Neuronal stem cell (in vitro differentiated cells): ENCODE measurements at regions not wholly inside any gene's neighbourhood (a gene's known extent, or its start where the extent isn't known, plus 50 kb on each side); places are given as distances from the start of the nearest gene placed in this dataset.
A peak's percentile ranks its signal among the peaks of the same experiment; 100 is the strongest.

Experiments used
- DNase-seq: peaks from one replicate; pipeline ENCODE4 v3.0.0-alpha.2; 2013; ENCODE audit warnings: low spot score
- H2AFZ ChIP-seq: one replicate; pipeline ENCODE4 v1.6.1; 2013; ENCODE audit warnings: mild to moderate bottlenecking, low read length, inconsistent platforms
- H2AK5ac ChIP-seq: 2 replicates; pipeline ENCODE4 v1.6.1; 2013; ENCODE audit warnings: low read depth, mild to moderate bottlenecking, inconsistent platforms, low read length, moderate library complexity, mixed read lengths
- H2BK120ac ChIP-seq: 2 replicates; pipeline ENCODE4 v1.6.1; 2013; ENCODE audit warnings: low read depth, mild to moderate bottlenecking, inconsistent platforms, low read length, moderate library complexity, mixed read lengths
- H2BK12ac ChIP-seq: one replicate; pipeline ENCODE4 v1.6.1; 2013; ENCODE audit warnings: low read length, inconsistent platforms
- H2BK15ac ChIP-seq: 2 replicates; pipeline ENCODE4 v1.6.1; 2013; ENCODE audit warnings: mild to moderate bottlenecking, low read length, inconsistent platforms, mixed read lengths
- H2BK5ac ChIP-seq: one replicate; pipeline ENCODE4 v1.6.1; 2013; ENCODE audit warnings: inconsistent platforms, mild to moderate bottlenecking, low read length, moderate library complexity
- H3K14ac ChIP-seq: one replicate; pipeline ENCODE4 v1.6.1; 2013; ENCODE audit warnings: low read length, inconsistent platforms
- H3K18ac ChIP-seq: 2 replicates; pipeline ENCODE4 v1.6.1; 2013; ENCODE audit warnings: low read length, inconsistent platforms
- H3K23ac ChIP-seq: 2 replicates; pipeline ENCODE4 v1.6.1; 2013; ENCODE audit warnings: low read depth, mild to moderate bottlenecking, mixed read lengths, low read length, inconsistent platforms; ENCODE audit not compliant: poor library complexity
- H3K27ac ChIP-seq: replicated peaks from 3 replicates; pipeline ENCODE4 v1.5.1; 2013; ENCODE audit warnings: low read length, inconsistent platforms
- H3K27me3 ChIP-seq, 3 experiments: 2 replicates each; pipeline ENCODE4 v1.6.1; 2013; ENCODE audit warnings: low read length in 3 of 3, mild to moderate bottlenecking in 2 of 3, inconsistent platforms in 1 of 3, low read depth in 1 of 3, mixed read lengths in 1 of 3, moderate library complexity in 1 of 3; ENCODE audit not compliant: control insufficient read depth in 3 of 3, insufficient read depth in 3 of 3
- H3K36me3 ChIP-seq, 2 donors: replicated peaks in 1 of 2; 2 replicates each; pipeline ENCODE4 v1.6.1; 2013; ENCODE audit warnings: low read length in 2 of 2; ENCODE audit not compliant: control insufficient read depth in 2 of 2, insufficient read depth in 2 of 2
- H3K4ac ChIP-seq: 2 replicates; pipeline ENCODE4 v1.6.1; 2013; ENCODE audit warnings: inconsistent platforms, mild to moderate bottlenecking, low read length, moderate library complexity
- H3K4me1 ChIP-seq, 2 donors: 1 replicate in 1 of 2; 2 replicates in 1 of 2; pipeline ENCODE4 v1.6.1; 2013; ENCODE audit warnings: low read length in 2 of 2, low read depth in 1 of 2; ENCODE audit not compliant: control insufficient read depth in 2 of 2, insufficient read depth in 1 of 2
- H3K4me2 ChIP-seq: one replicate; pipeline ENCODE4 v1.6.1; 2013; ENCODE audit warnings: mild to moderate bottlenecking, low read length, inconsistent platforms; ENCODE audit not compliant: insufficient read depth, poor library complexity, severe bottlenecking
- H3K4me3 ChIP-seq, 2 donors: 2 replicates each; pipeline ENCODE4 v1.5.1; 2013; ENCODE audit warnings: low read length in 2 of 2, mild to moderate bottlenecking in 2 of 2, inconsistent platforms in 1 of 2, moderate library complexity in 1 of 2
- H3K79me1 ChIP-seq: one replicate; pipeline ENCODE4 v1.6.1; 2013; ENCODE audit warnings: low read depth, mild to moderate bottlenecking, inconsistent platforms, low read length, moderate library complexity
- H3K9ac ChIP-seq: one replicate; pipeline ENCODE4 v1.6.1; 2013; ENCODE audit warnings: mild to moderate bottlenecking, low read depth, low read length, inconsistent platforms; ENCODE audit not compliant: poor library complexity
- H3K9me3 ChIP-seq, 2 donors: replicated peaks in 1 of 2; 2 replicates each; pipeline versions ENCODE3 to v1.6.1; 2013; ENCODE audit warnings: low read length in 2 of 2, mild to moderate bottlenecking in 2 of 2, inconsistent platforms in 1 of 2, low read depth in 1 of 2, mixed read lengths in 1 of 2, moderate library complexity in 1 of 2; ENCODE audit not compliant: control insufficient read depth in 2 of 2, insufficient read depth in 1 of 2
- H4K8ac ChIP-seq: one replicate; pipeline ENCODE4 v1.6.1; 2013; ENCODE audit warnings: low read depth, mild to moderate bottlenecking, inconsistent platforms, low read length, moderate library complexity
- H4K91ac ChIP-seq: one replicate; pipeline ENCODE4 v1.6.1; 2013; ENCODE audit warnings: low read length, low read depth, mild to moderate bottlenecking, inconsistent platforms; ENCODE audit not compliant: poor library complexity
- WGBS, 2 donors: extraction: QIAGEN DNeasy Blood & Tissue Kit; methylation state at CpG; one replicate each; pipeline ENCODE4 v1.1.7; 2013; ENCODE audit warnings: missing lambda C conversion rate in 2 of 2, mixed read lengths in 1 of 2; ENCODE audit not compliant: insufficient read length in 2 of 2, insufficient replicate concordance in 1 of 2; ENCODE audit errors: extremely low coverage in 2 of 2; 5-methylcytosine and 5-hydroxymethylcytosine counted together

GRCh38 chr18:47601581-47602272 lies 328.7 kb downstream of the SMAD2 start:
- peak overlapping the region; percentile 4 for H4K91ac ChIP-seq
- H4K8ac ChIP-seq: no peak overlapping the region
- H3K23ac ChIP-seq: no peak overlapping the region
- H2AFZ ChIP-seq: no peak overlapping the region
- no peaks in the 10 kb centered on the region for H3K9me3 ChIP-seq
- peak overlapping the region; percentile 79 for H3K18ac ChIP-seq
- H3K27ac ChIP-seq: no peak overlapping the region
- no peak overlapping the region for H3K4me3 ChIP-seq
- H3K27me3 ChIP-seq: no peaks in the 10 kb centered on the region
- H3K4me2 ChIP-seq: no peak overlapping the region
- H3K9ac ChIP-seq: no peak overlapping the region
- H3K4me1 ChIP-seq: no peaks in the 10 kb centered on the region
- H3K4ac ChIP-seq: no peak overlapping the region
- no peak overlapping the region for H3K14ac ChIP-seq
- no peak overlapping the region for H2BK120ac ChIP-seq
- no peak overlapping the region for H2BK12ac ChIP-seq
- no peaks in the 10 kb centered on the region for H3K36me3 ChIP-seq
- H2AK5ac ChIP-seq: peak overlapping the region; percentile 20
- no peaks in the 10 kb centered on the region for H3K79me1 ChIP-seq
- no peak overlapping the region for H2BK15ac ChIP-seq
- DNase-seq: no peak
- no peak overlapping the region for H2BK5ac ChIP-seq
- WGBS, 2 donors: no CpG with 5 or more reads among the region's 13 CpGs

DNA sequence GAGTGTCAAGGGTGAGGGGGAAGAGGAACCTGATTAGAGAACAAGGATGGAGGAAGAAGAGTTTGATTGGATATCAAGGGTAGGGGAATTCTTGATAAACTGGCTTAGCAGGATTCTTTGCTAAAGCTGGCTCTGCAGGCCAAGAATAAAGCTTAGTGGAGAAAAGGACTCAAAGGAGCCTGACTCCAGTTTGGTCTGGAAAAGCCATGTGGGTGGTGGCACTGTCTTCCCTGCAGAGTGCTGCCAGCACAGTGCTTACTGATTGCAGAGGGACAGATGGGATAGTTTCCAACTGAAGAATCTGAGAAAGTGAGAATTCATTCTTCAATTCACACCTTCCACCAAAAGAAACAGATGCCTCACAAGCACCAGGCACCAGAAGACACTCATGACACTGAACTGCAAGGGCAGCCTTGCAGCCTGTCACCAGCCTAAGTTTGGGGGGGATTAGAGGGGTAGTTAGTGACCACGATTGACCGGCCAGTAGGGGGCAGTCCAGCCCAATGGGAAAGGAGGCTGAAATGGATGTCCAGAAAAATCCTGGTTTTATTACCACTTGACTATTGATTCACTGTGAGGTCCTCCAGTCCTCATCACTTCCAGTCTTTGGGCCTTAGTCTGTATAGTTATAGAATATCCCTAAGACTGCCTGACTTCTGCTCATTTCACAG lies 334.5 kb downstream of the SMAD2 start:
- peaks cover 0 to 25% (median 0%) of the 10 kb centered on the region in 3 experiments for H3K27me3 ChIP-seq
- no peak overlapping the region for H2BK5ac ChIP-seq
- no peak overlapping the region for H3K23ac ChIP-seq
- WGBS, 2 donors: no CpG with 5 or more reads among the region's 2 CpGs
- H3K79me1 ChIP-seq: no peaks in the 10 kb centered on the region
- no peak for DNase-seq
- peaks cover 0 to 3% of the 10 kb centered on the region in 2 donors for H3K9me3 ChIP-seq
- H2AK5ac ChIP-seq: no peak overlapping the region
- no peak overlapping the region for H2AFZ ChIP-seq
- no peak overlapping the region for H3K4ac ChIP-seq
- H2BK12ac ChIP-seq: no peak overlapping the region
- no peak overlapping the region for H3K4me3 ChIP-seq
- no peak overlapping the region for H3K27ac ChIP-seq
- no peak overlapping the region for H4K91ac ChIP-seq
- H4K8ac ChIP-seq: no peak overlapping the region
- no peak overlapping the region for H3K14ac ChIP-seq
- H3K4me2 ChIP-seq: no peak overlapping the region
- peaks cover 0 to 13% of the 10 kb centered on the region in 2 donors for H3K4me1 ChIP-seq
- H3K18ac ChIP-seq: no peak overlapping the region
- H2BK120ac ChIP-seq: no peak overlapping the region
- H3K36me3 ChIP-seq: no peaks in the 10 kb centered on the region
- H3K9ac ChIP-seq: no peak overlapping the region
- H2BK15ac ChIP-seq: no peak overlapping the region

- Histone ChIP-seq H3K4ac (no peak overlapping the region), H3K27me3 (peaks cover 0 to 25% (median 0%) of the 10 kb centered on the region in 3 experiments), H4K8ac (no peak overlapping the region), H3K23ac (no peak overlapping the region), H2BK12ac (peak overlapping the region; percentile 88), H2BK15ac (peak overlapping the region; percentile 50), H3K4me2 (peak overlapping the region; percentile 28), H3K27ac (peak overlapping the region; percentile 26), H3K9me3 (peaks cover 0 to 3% of the 10 kb centered on the region in 2 donors), H3K4me1 (peaks cover 0 to 13% of the 10 kb centered on the region in 2 donors), H2BK5ac (no peak overlapping the region), H3K4me3 (no peak overlapping the region), H3K79me1 (no peaks in the 10 kb centered on the region), H3K14ac (no peak overlapping the region), H3K9ac (peak overlapping the region; percentile 47), H2AFZ (no peak overlapping the region), H4K91ac (no peak overlapping the region), H3K36me3 (no peaks in the 10 kb centered on the region), H2BK120ac (no peak overlapping the region), H2AK5ac (no peak overlapping the region), H3K18ac (peak overlapping the region; percentile 79)
- no CpG with 5 or more reads among the region's 23 CpGs for WGBS, 2 donors
- no peak for DNase-seq
Measured at GRCh38 chr18:47594621-47595086, 335.8 kb downstream of the SMAD2 start.

DNA sequence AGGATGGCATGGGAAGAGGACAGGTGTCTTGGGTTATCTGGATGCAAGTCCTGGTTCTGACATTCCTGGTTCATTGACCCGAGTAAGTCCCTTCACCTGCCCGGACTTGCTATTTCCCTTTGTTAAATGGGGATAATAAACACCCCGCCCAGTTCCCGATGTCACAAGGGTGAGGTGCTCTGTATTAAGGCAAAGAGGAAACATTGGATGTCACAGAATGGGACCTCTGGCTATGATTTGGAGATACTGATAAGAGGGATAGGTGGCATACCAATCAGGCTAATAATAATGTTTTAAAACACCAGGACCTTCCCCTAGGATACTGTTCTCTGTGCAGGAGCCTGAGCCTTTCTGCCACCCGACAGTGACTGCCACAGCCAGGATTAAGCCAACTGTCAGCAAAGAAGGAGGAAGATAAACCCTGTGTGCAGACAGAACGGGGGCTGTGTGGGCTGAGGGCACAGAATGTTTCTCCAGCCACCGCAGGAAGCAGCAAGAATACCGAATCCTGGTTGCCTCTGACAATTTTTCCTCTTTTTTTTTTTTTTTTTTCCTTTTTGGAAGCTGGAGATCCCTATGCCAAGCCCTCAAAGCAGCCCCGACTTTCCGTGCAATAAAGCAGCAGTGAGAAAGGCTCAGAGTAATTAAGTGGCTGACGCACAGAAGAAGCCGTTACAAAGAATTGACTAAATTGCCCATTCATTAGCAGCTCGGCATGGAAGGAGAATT lies 336.6 kb downstream of the SMAD2 start:
- Histone ChIP-seq H2BK120ac (no peak overlapping the region), H2AK5ac (no peak overlapping the region), H3K36me3 (no peaks in the 10 kb centered on the region), H3K4me1 (peaks cover 0 to 13% of the 10 kb centered on the region in 2 donors), H2BK12ac (no peak overlapping the region), H3K18ac (no peak overlapping the region), H3K4me2 (peak overlapping the region; percentile 12), H3K4ac (no peak overlapping the region), H3K27me3 (peaks cover 0 to 25% (median 0%) of the 10 kb centered on the region in 3 experiments), H3K27ac (peak overlapping the region; percentile 66), H3K14ac (no peak overlapping the region), H3K4me3 (no peak overlapping the region), H2BK15ac (no peak overlapping the region), H4K91ac (no peak overlapping the region), H3K9ac (no peak overlapping the region), H2BK5ac (no peak overlapping the region), H4K8ac (no peak overlapping the region), H2AFZ (no peak overlapping the region), H3K23ac (no peak overlapping the region), H3K9me3 (peaks cover 0 to 3% of the 10 kb centered on the region in 2 donors), H3K79me1 (no peaks in the 10 kb centered on the region)
- DNase-seq: peak; percentile 46
- WGBS, 2 donors: no CpG with 5 or more reads among the region's 13 CpGs
